ENCODE measurements at regions not wholly inside any gene's neighbourhood (a gene's known extent, or its start where the extent isn't known, plus 50 kb on each side); places are given as distances from the start of the nearest gene placed in this dataset.

- TF ChIP-seq CTCF (IDR thresholded peaks at IDR 0.05) (no peak), EZH2 (IDR thresholded peaks at IDR 0.05) (no peak), EZH2phosphoT487 (IDR thresholded peaks at IDR 0.05) (no peak)
These were observed 724.2 kb downstream of the CD109 start for GRCh38 chr6:74420221-74420620.
